Mammary epithelial cell (primary cell): ENCODE measurements at regions not wholly inside any gene's neighbourhood (a gene's known extent, or its start where the extent isn't known, plus 50 kb on each side); places are given as distances from the start of the nearest gene placed in this dataset.

Experiments used
- EZH2 ChIP-seq: IDR thresholded peaks from 2 replicates; pipeline ENCODE4 v1.6.1; 2012; ENCODE audit warnings: low read length, inconsistent platforms, borderline replicate concordance
- TF ChIP-seq, protein P1 (sequence below), 2 donors: IDR thresholded peaks in 1 of 2; conservative IDR thresholded peaks in 1 of 2; 2 replicates each; pipeline ENCODE4 v1.5.1; 2011 to 2012; ENCODE audit warnings: inconsistent platforms in 2 of 2, low read length in 2 of 2, mild to moderate bottlenecking in 2 of 2, control low read depth in 1 of 2, low read depth in 1 of 2; ENCODE audit not compliant: insufficient read depth in 1 of 2; ENCODE audit errors: extremely low read depth in 1 of 2

DNA sequence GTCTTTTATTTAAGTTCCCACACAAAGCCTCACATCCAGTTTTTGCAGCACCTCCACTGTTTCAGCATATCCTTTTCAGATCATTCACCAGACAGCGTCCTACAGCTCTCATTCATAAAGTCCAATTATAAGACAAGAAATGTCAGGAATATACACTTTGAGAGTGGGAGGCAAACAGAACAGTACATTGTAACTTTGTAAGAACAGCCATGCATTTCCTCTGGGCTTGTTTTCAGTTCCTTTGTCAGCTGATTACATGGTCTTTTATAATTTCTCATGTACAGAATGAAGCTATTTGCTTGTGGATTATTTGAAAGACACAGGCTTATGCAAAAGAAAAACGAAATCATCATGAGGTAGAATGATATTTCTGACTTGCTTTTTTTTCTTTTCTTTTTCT is 85.7 kb downstream of the SOX2 start:
- TF ChIP-seq, protein P1, sequence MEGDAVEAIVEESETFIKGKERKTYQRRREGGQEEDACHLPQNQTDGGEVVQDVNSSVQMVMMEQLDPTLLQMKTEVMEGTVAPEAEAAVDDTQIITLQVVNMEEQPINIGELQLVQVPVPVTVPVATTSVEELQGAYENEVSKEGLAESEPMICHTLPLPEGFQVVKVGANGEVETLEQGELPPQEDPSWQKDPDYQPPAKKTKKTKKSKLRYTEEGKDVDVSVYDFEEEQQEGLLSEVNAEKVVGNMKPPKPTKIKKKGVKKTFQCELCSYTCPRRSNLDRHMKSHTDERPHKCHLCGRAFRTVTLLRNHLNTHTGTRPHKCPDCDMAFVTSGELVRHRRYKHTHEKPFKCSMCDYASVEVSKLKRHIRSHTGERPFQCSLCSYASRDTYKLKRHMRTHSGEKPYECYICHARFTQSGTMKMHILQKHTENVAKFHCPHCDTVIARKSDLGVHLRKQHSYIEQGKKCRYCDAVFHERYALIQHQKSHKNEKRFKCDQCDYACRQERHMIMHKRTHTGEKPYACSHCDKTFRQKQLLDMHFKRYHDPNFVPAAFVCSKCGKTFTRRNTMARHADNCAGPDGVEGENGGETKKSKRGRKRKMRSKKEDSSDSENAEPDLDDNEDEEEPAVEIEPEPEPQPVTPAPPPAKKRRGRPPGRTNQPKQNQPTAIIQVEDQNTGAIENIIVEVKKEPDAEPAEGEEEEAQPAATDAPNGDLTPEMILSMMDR (conservative IDR thresholded peaks at IDR 0.05 in 1 of 2, IDR thresholded peaks at IDR 0.05 in 1 of 2; ENCODE audit: extremely low read depth in 1 of 2, insufficient read depth in 1 of 2, low read depth in 1 of 2, low read length in 2 of 2), result no peak
- no peak for TF ChIP-seq EZH2
